IPS DF 6.9 (cell line): ENCODE measurements at regions not wholly inside any gene's neighbourhood (a gene's known extent, or its start where the extent isn't known, plus 50 kb on each side); places are given as distances from the start of the nearest gene placed in this dataset.

Experiments used
- DNase-seq: peaks from one replicate; pipeline ENCODE4 v3.0.0-alpha.2; 2013; ENCODE audit warnings: low read depth, low spot score
- H3K27ac ChIP-seq: one replicate; pipeline ENCODE4 v1.5.1; 2013; ENCODE audit warnings: low read length, control low read depth
- H3K27me3 ChIP-seq: 2 replicates; pipeline ENCODE4 v1.6.1; 2013; ENCODE audit warnings: mild to moderate bottlenecking, low read length; ENCODE audit not compliant: control insufficient read depth, insufficient read depth
- H3K36me3 ChIP-seq: 2 replicates; pipeline ENCODE4 v1.6.1; 2013; ENCODE audit warnings: low read length; ENCODE audit not compliant: control insufficient read depth, insufficient read depth
- H3K4me1 ChIP-seq: 2 replicates; pipeline ENCODE4 v1.6.1; 2013; ENCODE audit warnings: low read length; ENCODE audit not compliant: control insufficient read depth, insufficient read depth
- H3K4me3 ChIP-seq: 2 replicates; pipeline ENCODE4 v1.5.1; 2013; ENCODE audit warnings: mild to moderate bottlenecking, low read length
- H3K9me3 ChIP-seq: 2 replicates; pipeline ENCODE4 v1.6.1; 2013; ENCODE audit warnings: low read length, inconsistent platforms; ENCODE audit not compliant: control insufficient read depth, insufficient read depth
- WGBS: extraction: QIAGEN DNeasy Blood & Tissue Kit; methylation state at CpG from one replicate; pipeline ENCODE4 v1.1.7; 2013; ENCODE audit warnings: mixed read lengths, missing lambda C conversion rate; ENCODE audit not compliant: insufficient read length, insufficient coverage; 5-methylcytosine and 5-hydroxymethylcytosine counted together

GRCh38 chr1:232893481-232894313 lies 56.7 kb upstream of the NTPCR start:
- WGBS, result no CpG with 5 or more reads among the region's 4 CpGs

DNA sequence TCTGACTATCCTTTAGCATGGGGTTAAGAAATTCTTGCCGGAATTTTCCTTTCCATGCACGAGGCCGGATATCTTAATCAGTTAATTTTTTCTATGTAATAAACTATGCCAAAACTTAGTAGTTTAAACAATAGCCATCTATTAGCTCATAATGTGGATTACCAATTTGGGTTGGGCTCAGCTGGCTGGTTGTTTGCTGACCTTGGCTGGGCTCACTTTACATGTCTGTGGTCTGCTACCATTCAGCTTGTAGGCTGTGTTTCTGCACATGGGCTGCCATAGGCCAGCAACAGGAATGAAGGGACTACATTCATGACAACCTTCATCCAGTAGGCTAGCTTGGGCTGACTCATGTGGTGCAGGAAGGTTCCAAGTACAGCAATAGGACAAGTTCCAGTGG lies 56.0 kb upstream of the NTPCR start:
- WGBS, result no CpG with 5 or more reads among the region's 3 CpGs
- H3K9me3 ChIP-seq, result no peaks in the 10 kb centered on the region
- no peak overlapping the region for H3K4me3 ChIP-seq
- DNase-seq, result no peak
- 0 out of 2 replicates have a peak, but pooled peaks cover 1% of the 10 kb centered on the region for H3K4me1 ChIP-seq
- no peaks in the 10 kb centered on the region for H3K27me3 ChIP-seq
- no peak overlapping the region for H3K27ac ChIP-seq
- no peaks in the 10 kb centered on the region for H3K36me3 ChIP-seq

More at GRCh38 chr1:232893481-232894313, 56.7 kb upstream of the NTPCR start:
- Histone ChIP-seq H3K36me3 (no peaks in the 10 kb centered on the region), H3K9me3 (no peaks in the 10 kb centered on the region), H3K27ac (no peak overlapping the region), H3K4me1 (no peaks in the 10 kb centered on the region), H3K4me3 (no peak overlapping the region), H3K27me3 (no peaks in the 10 kb centered on the region)
- no peak for DNase-seq

DNA sequence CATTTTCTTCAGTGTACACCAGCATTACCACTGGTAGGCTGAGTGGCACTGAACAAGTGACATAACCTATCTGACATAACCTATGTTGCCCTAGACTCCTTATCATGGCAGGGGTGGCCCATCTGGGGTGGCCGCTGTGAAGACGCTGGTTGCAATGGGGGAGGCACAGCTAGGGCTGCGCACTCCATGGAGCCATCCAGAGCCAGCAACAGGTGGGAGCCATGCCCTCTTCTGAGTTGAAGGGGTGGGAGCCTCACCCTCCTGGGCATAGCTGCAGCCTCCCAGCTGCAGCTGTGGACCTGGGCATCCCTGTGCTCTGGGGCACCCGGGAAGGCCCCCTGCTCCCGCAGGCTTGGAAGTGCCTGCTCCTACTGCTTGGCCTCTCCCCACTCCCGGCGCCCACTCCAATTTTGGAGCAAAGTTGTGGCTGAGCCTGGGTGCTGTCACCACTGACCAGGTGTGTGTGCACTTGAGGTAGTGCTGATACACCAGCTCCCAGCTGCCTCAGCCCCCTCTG lies 52.4 kb upstream of the NTPCR start:
- Histone ChIP-seq H3K4me3 (no peak overlapping the region), H3K4me1 (0 out of 2 replicates have a peak, but pooled peaks cover 3% of the 10 kb centered on the region), H3K27ac (no peak overlapping the region), H3K9me3 (no peaks in the 10 kb centered on the region), H3K27me3 (no peaks in the 10 kb centered on the region), H3K36me3 (no peaks in the 10 kb centered on the region)
- no CpG with 5 or more reads among the region's 7 CpGs for WGBS
- DNase-seq, result no peak

DNA sequence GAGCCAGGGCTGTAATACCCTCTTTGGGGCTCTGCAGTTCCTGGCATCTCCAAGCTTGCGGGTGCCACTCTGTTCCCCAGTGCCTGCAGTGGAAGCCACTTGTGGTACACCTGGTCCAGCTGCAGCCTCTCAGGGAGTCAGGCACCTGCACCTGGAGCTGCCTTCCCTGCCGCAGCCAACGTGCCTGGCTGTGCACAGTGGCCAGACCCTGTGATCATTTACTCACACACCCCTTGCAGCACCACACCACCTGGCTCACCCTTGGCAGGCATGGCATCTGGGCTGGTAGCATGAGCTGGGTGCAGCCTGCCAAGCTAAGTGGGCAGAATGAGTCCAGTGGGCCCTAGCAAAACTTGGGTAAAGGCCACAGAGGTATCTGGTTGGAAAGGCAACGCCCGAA lies 51.1 kb upstream of the NTPCR start:
- WGBS, result no CpG with 5 or more reads among the region's 5 CpGs
- H3K27ac ChIP-seq, result no peak overlapping the region

DNA sequence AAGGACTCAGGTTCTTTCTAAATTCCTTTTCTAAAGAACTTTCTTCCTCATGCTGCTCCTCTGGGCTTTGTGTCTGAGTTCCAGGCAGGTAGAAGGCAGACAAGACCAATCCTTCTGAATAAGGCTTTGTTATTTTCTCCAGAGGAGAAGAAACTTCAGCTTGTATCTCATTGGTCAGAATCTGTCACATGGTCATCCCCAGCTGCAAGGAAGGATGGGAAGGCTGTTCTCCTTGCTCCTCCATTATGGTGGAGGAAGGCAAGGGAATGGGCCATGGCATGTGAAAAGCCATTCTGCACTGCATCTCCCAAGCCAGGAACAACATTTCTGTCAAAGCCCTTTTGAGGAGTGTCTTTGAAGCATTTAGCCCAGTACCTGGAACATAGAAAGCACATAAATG lies 50.6 kb upstream of the NTPCR start:
- Histone ChIP-seq H3K36me3 (no peaks in the 10 kb centered on the region), H3K27me3 (no peaks in the 10 kb centered on the region), H3K4me1 (0 out of 2 replicates have a peak, but pooled peaks cover 3% of the 10 kb centered on the region), H3K4me3 (no peak overlapping the region), H3K9me3 (no peaks in the 10 kb centered on the region), H3K27ac (no peak overlapping the region)
- DNase-seq, result no peak

More for the DNA sequence above, 51.1 kb upstream of the NTPCR start:
- H3K36me3 ChIP-seq, result no peaks in the 10 kb centered on the region
- no peaks in the 10 kb centered on the region for H3K9me3 ChIP-seq
- no peak overlapping the region for H3K4me3 ChIP-seq
- H3K4me1 ChIP-seq, result 0 out of 2 replicates have a peak, but pooled peaks cover 3% of the 10 kb centered on the region
- DNase-seq, result no peak
- no peaks in the 10 kb centered on the region for H3K27me3 ChIP-seq
